ENCODE measurements at regions not wholly inside any gene's neighbourhood (a gene's known extent, or its start where the extent isn't known, plus 50 kb on each side); places are given as distances from the start of the nearest gene placed in this dataset.
A peak's percentile ranks its signal among the peaks of the same experiment; 100 is the strongest.
"Not testable (repeated sequence)": the region's sequence is repeated elsewhere in the genome, so short reads cannot be mapped to it uniquely, and the experiment has no call there.

GRCh38 chr11:129698212-129698611, 117.4 kb upstream of the TMEM45B start:
- DNase-seq (ENCODE audit: low read depth in 2 of 2): no peak

- no peak for DNase-seq (ENCODE audit: low read depth in 2 of 2)
These were observed 115.8 kb upstream of the TMEM45B start for GRCh38 chr11:129699711-129700304.

GRCh38 chr11:129700701-129701100, 114.9 kb upstream of the TMEM45B start:
- no peak for DNase-seq (ENCODE audit: low read depth in 2 of 2)

- no peak for DNase-seq (ENCODE audit: low read depth in 2 of 2)
These were observed 113.9 kb upstream of the TMEM45B start for GRCh38 chr11:129701706-129702105.

GRCh38 chr11:129702410-129703398, 112.9 kb upstream of the TMEM45B start:
- DNase-seq (ENCODE audit: low read depth in 2 of 2): no peak

GRCh38 chr11:129703846-129704245, 111.8 kb upstream of the TMEM45B start:
- no peak for DNase-seq (ENCODE audit: low read depth in 2 of 2)

- no peak for DNase-seq (ENCODE audit: low read depth in 2 of 2)
These were observed 110.8 kb upstream of the TMEM45B start for GRCh38 chr11:129704831-129705230.

- DNase-seq (ENCODE audit: low read depth in 2 of 2): peak in 1 of 2 donors; percentile 26
These were observed 110.3 kb upstream of the TMEM45B start for GRCh38 chr11:129705341-129705740.

- DNase-seq (ENCODE audit: low read depth in 2 of 2): no peak
These were observed 109.7 kb upstream of the TMEM45B start for GRCh38 chr11:129705933-129706332.

GRCh38 chr11:129709801-129710398, 105.7 kb upstream of the TMEM45B start:
- DNase-seq (ENCODE audit: low read depth in 2 of 2): no peak

GRCh38 chr11:129710423-129710822, 105.2 kb upstream of the TMEM45B start:
- DNase-seq (ENCODE audit: low read depth in 2 of 2): no peak

GRCh38 chr11:129711760-129712159, 103.9 kb upstream of the TMEM45B start:
- DNase-seq (ENCODE audit: low read depth in 2 of 2): no peak

- DNase-seq (ENCODE audit: low read depth in 2 of 2): not testable (repeated sequence)
These were observed 103.0 kb upstream of the TMEM45B start for GRCh38 chr11:129712486-129713240.

- no peak for DNase-seq (ENCODE audit: low read depth in 2 of 2)
These were observed 96.6 kb upstream of the TMEM45B start for GRCh38 chr11:129719037-129719436.

GRCh38 chr11:129720156-129720555, 95.5 kb upstream of the TMEM45B start:
- no peak for DNase-seq (ENCODE audit: low read depth in 2 of 2)

- DNase-seq (ENCODE audit: low read depth in 2 of 2): no peak
These were observed 94.7 kb upstream of the TMEM45B start for GRCh38 chr11:129720994-129721393.

- DNase-seq (ENCODE audit: low read depth in 2 of 2): no peak
These were observed 94.0 kb upstream of the TMEM45B start for GRCh38 chr11:129721685-129722084.

- DNase-seq (ENCODE audit: low read depth in 2 of 2): no peak
These were observed 93.1 kb upstream of the TMEM45B start for GRCh38 chr11:129722529-129722928.

GRCh38 chr11:129723146-129723760, 92.4 kb upstream of the TMEM45B start:
- no peak for DNase-seq (ENCODE audit: low read depth in 2 of 2)

GRCh38 chr11:129723761-129724162, 91.9 kb upstream of the TMEM45B start:
- no peak for DNase-seq (ENCODE audit: low read depth in 2 of 2)

GRCh38 chr11:129724866-129725265, 90.8 kb upstream of the TMEM45B start:
- no peak for DNase-seq (ENCODE audit: low read depth in 2 of 2)
